ENCODE measurements at regions not wholly inside any gene's neighbourhood (a gene's known extent, or its start where the extent isn't known, plus 50 kb on each side); places are given as distances from the start of the nearest gene placed in this dataset.
"Not testable (repeated sequence)": the region's sequence is repeated elsewhere in the genome, so short reads cannot be mapped to it uniquely, and the experiment has no call there.

DNA sequence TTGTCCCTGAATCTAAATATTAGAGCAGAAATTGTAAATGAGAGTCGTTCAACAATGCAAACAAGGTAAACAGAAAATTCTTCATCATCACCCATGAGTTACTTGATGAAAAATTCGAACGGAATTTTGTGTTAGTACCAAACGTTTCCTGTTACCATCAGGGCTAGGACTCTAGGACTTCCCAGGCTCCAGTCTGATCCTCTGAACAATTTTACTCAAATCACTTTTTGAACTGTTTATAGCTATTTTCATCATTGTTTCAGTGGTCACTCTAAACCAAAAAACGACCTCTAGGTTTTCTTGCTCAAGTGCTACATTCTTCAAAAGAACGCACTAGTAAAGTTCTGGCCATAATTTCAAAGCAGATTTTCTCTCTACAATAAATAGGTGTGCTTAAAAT is 273.3 kb downstream of the MREG start:
- DNase-seq: no peak

GRCh38 chr2:215738351-215738750 is 275.0 kb downstream of the MREG start:
- DNase-seq: no peak

- DNase-seq: no peak
Observed at GRCh38 chr2:215737477-215737876, 275.9 kb downstream of the MREG start.

GRCh38 chr2:215736653-215737290 is 276.6 kb downstream of the MREG start:
- no peak for DNase-seq

DNA sequence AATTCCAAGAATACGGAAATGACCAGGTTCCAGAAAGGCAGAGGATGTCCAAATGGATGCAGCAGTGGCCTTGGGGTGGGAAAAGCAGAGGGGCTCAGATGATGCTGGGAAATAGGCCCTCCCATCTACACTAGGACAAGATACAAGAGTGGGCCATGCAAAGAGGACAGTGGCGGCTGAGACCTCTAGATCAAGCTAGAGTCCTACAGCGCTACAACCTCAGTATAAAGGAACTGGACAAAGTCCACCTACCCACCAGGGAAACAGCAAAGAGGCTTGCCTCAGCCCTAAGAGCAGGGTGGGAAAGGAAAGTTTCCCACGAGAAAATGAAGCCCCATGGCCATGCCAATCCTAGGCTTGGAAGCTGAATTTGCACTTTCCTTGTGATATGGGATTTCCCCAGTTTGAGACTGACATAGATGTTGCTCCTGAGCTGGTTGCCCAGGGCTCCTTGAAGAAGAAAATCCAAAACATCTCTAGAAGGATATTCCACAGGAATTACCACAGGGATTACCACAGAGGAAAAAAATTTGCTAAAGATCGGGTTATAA is 282.2 kb downstream of the MREG start:
- DNase-seq: no peak

- DNase-seq: no peak
Observed at GRCh38 chr2:215729985-215730620, 283.2 kb downstream of the MREG start.

- DNase-seq: no peak
Observed at GRCh38 chr2:215728504-215729065, 284.8 kb downstream of the MREG start.

DNA sequence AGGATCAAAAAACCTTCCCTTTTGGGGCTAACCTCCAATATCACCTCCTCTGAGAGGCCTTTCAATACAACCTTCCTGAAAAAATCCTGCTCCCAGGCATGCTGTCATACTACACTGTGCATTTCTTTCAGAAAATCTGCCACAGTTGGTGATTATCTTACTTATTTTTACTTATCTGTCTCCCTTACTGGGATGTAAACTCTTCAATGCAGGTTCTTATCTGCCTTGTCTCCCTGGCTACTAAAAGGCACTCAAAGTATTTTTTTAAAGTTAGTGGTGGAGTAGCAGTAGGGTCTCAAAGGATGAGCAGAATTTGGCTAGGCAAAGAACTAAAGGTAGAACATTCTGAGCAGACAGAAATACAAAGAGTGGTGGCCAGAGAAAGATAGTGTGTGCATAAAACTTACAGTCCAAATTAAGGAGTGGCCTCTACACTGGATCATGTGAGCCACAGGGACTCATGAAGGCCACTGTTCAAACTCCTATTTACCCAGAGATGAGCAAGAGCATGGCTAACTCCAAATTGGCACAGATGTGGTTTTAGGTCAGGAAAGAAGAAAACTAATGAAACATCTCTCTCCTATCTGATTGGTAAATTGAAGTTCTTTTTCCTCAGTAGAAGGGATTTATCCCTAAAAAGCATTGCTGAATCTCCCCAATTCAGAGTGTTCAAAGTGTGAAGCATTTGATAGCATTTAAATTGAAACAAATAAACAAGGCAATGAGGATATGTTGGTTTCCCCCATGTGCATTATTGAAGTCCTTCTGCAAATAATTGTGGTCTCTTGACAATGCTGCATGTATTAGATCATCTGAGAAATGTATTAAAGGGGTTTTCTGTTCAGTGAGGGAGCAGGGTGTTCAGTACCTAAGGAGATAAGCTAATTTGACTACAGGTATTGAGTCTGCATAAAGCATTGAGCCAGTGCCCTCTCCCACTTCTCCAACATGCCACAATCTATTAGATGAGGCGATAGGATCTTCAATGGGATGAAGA is 285.5 kb downstream of the MREG start:
- no peak for DNase-seq

GRCh38 chr2:215726070-215726469 is 287.3 kb downstream of the MREG start:
- no peak for DNase-seq

GRCh38 chr2:215724146-215724545 is 288.3 kb upstream of the FN1 start:
- no peak for DNase-seq

GRCh38 chr2:215723631-215724011 is 287.8 kb upstream of the FN1 start:
- DNase-seq: no peak

- no peak for DNase-seq
Observed at GRCh38 chr2:215722986-215723630, 287.2 kb upstream of the FN1 start.

DNA sequence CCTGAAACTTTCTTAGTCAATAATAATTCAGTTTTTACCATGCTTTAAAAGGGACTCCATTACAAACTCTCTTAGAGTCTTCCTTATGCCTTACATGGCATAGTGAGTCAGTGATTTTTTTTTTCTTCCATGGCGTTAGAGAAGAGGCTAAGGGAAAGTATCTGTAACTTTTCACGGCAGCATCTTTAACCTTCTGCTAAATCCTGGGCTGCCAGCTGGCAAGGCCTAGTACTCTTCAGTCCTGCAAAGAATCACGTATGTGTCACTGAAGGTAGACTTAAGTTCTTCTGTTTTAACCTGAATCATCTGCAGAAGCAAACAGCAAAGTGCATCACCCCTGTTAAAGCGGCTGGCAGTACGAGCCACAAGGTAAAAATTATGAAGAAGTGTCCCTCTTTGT is 286.3 kb upstream of the FN1 start:
- DNase-seq: no peak

DNA sequence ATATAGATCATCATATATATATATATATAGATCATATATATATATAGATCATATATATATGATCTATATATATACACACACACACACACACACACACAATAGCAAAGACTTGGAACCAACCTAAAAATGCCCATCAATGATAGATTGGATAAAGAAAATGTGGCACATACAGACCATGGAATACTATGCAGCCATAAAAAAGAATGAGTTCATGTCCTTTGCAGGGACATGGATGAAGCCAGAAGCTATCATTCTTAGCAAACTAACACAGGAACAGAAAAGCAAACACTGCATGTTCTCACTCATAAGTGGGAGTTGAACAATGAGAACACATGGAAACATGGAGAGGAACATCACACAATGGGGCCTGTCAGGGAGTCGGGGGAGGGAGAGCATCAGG is 285.6 kb upstream of the FN1 start:
- DNase-seq: not testable (repeated sequence)

- no peak for DNase-seq
Observed at GRCh38 chr2:215718890-215719289, 283.0 kb upstream of the FN1 start.

DNA sequence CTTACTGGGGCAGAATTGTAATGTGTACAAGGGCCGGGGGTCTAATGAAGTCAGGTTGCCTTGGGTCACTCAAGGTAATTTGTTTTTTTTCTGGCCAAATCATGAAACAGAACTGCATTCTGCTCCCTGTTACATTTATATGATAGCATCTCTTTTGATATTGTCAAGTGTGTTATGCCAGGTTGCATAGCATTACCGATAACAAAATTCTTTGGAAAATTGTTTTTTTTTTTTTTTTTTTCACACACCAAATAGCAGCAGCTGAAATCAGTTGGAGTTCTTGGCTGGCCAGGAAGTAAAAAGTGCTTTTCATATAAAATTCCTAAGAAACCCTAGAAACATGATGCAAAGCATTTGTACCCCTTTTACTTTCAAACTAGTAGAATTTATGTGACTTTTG is 282.6 kb upstream of the FN1 start:
- DNase-seq: no peak

DNA sequence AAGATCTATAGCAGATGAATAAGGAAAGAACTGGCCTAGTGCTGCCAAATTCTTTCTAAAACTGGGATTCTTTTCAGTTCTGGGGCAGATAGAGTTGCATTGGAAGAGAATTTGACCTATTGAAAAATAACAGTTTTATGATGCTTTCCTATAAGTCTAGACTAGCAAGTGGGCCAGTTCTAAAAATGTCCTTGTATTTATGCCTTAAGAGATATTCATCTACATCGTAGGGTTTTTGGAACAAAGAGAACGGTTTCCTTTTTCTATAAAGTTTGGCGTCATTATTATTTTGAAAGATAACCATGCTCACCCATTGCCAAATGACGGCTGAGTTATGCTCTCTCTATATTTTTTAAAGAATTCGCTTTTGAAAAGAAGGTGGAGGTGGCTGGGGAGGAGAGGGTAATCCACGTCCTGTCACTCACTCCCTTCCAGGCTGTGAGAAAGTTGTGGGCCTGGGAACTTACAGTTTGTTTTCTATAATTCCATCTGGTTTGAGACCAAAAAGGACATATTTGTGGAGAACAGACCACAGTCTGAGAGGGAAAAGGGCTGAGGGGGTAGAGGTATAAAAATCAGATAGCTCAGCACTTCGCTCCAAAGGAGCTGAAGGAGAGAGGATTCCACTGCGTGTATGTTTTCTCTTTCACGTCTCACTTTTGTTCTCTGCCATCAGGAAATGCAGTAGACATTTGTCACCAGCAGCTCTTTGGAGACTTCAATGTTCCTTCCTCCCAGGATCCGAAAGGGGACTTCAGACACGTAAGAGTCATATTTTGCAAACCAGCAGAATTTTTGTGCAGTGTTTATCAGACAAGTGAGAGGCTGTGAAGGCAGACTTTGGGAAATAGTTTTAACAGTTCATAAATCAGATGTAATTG is 281.9 kb upstream of the FN1 start:
- DNase-seq: no peak

- DNase-seq: no peak
Observed at GRCh38 chr2:215716956-215717355, 281.1 kb upstream of the FN1 start.

DNA sequence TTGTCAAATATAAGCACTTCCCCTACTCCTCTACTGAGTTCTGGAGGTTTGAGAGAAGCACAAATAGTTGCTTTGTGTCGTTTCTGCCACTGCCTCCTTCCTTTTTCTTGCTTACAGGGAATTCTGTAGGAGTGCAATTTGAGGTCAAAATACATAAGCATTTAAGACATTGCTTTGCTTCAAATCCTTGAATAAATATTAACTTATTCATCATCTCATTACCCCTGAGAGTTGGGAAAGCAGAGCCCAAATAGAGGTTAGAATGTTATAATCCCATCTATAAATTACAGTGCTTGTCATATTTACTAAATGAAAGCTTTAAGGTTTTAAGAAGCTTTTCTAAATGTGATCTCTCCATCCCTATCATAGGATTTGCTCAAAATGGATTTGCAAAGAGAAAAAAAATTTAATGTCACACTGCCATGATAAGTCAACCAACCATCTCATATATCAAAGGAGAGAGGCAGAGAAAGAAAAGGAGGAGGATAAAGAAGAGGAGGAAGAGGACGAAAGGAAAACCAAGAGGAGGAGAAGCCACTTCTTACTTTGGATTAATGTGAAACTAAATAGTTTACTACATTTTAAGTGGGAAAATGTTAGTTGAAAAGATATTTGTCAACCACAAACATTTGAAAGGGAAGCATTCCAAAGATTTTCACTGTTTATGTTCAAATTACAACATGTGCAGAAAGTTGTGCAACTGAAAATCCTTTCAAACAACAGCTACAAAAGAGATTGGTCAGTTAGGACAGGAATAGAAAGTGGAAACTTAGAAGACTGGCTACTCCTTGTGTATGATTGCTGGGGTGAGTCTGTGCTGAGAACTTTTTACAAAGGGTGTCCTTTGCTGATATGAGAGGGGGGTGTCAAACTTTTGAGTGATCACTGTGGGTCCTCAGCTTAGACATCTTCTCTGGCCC is 277.3 kb upstream of the FN1 start:
- no peak for DNase-seq

- DNase-seq: no peak
Observed at GRCh38 chr2:215712219-215712868, 276.5 kb upstream of the FN1 start.

Data from NCI-H1048 (cell line).